ENCODE measurements at regions not wholly inside any gene's neighbourhood (a gene's known extent, or its start where the extent isn't known, plus 50 kb on each side); places are given as distances from the start of the nearest gene placed in this dataset.

DNA sequence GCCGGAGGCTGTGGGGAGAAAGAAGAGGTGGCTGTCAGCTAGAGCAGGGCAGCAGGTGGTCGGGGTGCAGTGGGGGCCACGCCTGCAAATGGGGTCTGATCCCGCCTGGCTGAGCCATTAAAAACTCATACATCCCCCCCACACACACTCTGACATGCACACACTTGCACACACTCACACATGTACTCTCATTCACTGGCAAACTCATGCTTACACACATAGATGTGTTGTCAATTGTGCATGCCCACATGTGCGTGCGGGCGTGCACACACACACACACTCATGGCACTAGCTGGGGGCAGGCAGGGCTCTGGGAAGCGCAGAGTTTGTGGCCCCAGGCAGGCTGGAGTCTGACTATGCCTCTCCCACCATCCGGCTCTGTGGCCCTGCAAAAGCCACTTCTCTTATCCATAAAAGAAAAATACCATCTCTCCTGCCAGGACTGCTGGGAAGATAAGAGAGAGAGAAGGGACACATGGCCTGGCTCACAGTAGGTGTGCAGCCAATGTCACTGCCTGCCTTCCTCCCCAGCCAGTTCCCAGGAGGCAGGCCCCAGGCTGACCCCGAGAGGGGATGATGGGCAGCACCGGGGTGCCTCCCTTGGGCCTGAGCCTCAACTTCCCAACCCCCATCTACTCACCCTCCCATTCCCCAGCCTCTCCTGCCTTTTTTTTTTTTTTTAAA, 163.5 kb upstream of the LINGO1 start:
- H3K4me3 ChIP-seq (ENCODE audit: low read depth, low read length): no peak overlapping the region
- no peak for DNase-seq (ENCODE audit: low read depth)
- TF ChIP-seq, protein P1, sequence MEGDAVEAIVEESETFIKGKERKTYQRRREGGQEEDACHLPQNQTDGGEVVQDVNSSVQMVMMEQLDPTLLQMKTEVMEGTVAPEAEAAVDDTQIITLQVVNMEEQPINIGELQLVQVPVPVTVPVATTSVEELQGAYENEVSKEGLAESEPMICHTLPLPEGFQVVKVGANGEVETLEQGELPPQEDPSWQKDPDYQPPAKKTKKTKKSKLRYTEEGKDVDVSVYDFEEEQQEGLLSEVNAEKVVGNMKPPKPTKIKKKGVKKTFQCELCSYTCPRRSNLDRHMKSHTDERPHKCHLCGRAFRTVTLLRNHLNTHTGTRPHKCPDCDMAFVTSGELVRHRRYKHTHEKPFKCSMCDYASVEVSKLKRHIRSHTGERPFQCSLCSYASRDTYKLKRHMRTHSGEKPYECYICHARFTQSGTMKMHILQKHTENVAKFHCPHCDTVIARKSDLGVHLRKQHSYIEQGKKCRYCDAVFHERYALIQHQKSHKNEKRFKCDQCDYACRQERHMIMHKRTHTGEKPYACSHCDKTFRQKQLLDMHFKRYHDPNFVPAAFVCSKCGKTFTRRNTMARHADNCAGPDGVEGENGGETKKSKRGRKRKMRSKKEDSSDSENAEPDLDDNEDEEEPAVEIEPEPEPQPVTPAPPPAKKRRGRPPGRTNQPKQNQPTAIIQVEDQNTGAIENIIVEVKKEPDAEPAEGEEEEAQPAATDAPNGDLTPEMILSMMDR (IDR thresholded peaks at IDR 0.05; ENCODE audit: insufficient read depth, low read length): no peak

DNA sequence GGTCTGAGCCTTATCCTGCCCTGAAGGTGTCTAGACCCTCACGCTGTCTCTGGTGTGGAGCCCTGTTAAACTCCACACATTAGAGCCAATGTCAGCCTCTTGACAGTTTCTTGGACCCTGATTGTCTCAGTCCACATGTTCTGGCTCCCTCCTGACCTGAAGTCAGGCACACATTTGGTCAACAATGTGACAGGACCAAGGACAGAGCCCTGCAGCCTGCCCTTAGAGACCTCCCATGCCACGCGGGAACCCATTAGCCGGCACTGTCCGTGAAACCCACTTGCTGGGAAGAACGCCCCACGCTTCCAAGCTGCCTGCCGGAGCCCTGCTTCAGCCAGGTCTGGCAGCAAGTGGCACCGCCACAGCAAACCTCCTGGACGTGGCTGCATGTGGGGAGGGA, 162.7 kb upstream of the LINGO1 start:
- TF ChIP-seq, protein P1 (IDR thresholded peaks at IDR 0.05; ENCODE audit: insufficient read depth, low read length): no peak
- no peak overlapping the region for H3K4me3 ChIP-seq (ENCODE audit: low read depth, low read length)
- DNase-seq (ENCODE audit: low read depth): no peak

DNA sequence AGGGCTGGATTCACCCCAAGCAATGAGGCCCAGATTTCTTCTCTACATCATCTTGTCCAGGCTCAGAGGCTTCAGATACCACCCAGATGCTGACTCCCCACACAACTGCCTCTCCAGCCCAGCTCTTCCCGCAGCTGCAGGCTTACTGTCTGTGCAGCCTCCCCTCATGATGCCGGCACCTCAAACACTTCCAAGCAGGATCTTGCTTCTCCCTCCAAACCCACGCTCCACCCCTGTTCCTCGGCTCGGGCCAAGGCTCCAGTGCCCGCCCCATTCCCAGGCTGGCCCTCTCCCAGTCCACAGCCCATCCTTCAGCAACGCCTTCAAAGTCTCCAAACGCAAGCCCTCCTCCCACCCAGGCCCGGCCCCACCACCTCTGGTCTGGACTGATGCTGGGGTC, 159.2 kb upstream of the LINGO1 start:
- H3K4me3 ChIP-seq (ENCODE audit: low read depth, low read length): no peak overlapping the region
- DNase-seq (ENCODE audit: low read depth): no peak
- TF ChIP-seq, protein P1 (IDR thresholded peaks at IDR 0.05; ENCODE audit: insufficient read depth, low read length): no peak

DNA sequence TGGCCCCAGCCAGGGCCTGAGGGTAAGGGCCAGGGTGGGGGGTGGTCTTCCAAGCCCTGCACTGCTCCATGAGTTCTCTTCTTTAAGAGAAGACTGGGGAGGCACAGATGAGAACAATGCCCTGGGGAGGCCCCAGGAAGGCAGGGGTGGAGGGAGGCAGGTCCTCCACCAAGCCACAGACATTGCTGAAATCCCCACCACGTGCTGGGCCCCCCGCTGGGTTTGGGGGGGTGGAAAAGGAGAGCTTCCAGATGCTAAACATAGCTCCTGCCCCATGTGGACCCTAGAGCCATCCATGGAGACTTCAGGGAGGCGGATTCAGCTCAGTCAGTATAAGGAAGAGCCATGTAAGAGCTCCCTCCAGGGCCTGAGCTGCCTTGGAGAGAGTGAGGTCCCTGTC, 157.8 kb upstream of the LINGO1 start:
- no peak overlapping the region for H3K4me3 ChIP-seq (ENCODE audit: low read depth, low read length)
- no peak for DNase-seq (ENCODE audit: low read depth)
- TF ChIP-seq, protein P1 (IDR thresholded peaks at IDR 0.05; ENCODE audit: insufficient read depth, low read length): no peak

DNA sequence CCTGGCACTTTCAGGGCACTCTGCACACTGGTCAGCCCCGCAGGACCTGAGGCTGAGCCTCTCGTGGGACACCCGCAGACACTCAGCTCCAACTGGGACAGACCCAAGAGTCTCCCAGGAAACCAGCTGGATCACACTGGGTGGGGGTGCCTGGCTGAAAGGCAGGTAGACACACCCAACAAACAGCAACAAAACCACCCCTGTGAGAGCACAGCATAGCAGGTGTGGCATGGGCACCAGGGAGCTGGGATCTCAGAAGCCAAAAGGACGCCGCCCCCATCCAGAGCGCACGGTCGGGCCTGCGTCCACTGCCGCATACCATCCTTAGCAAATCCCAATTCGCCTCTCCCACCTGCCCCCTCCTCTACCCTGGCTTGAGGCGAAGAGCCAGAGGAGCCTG, 154.2 kb upstream of the LINGO1 start:
- no peak overlapping the region for H3K4me3 ChIP-seq (ENCODE audit: low read depth, low read length)
- DNase-seq (ENCODE audit: low read depth): no peak
- TF ChIP-seq, protein P1 (IDR thresholded peaks at IDR 0.05; ENCODE audit: insufficient read depth, low read length): no peak

DNA sequence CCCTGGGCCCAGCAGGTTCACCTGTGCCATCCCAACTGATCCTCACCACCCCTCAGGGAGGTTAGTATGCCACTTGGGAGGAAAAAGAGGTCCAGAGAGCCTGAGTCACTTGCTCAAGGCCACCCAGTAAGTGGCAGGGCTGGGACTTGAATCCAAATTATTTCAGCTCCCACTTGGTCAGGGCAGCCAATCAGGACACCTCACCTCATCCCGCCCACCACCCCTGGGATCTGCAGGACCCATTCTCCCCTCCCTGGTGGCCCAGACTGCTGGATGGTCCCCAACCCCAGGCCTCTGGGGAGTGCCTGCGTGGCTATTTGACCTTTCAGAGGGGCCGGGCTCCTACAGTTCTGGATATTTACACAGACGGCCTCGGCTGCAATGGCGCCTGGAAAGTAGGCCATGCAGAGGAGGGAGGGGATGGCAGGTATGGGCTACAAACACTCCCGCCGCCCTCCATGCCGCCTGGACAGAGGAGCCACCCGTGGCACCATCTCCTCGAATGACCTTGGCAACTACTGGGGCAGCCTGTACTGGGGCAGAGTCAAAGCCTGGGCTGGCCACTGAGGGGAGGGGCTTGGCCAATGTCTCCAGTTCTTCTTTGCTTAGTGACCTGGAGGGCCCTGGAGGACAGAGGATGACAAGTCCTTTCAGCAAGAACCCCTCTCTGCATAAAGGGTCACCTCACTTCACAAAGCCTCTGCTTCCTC, 153.6 kb upstream of the LINGO1 start:
- TF ChIP-seq, protein P1 (IDR thresholded peaks at IDR 0.05; ENCODE audit: insufficient read depth, low read length): no peak
- DNase-seq (ENCODE audit: low read depth): no peak

More for the DNA sequence above, 153.6 kb upstream of the LINGO1 start:
- H3K4me3 ChIP-seq (ENCODE audit: low read depth, low read length): no peak overlapping the region
